ENCODE measurements at regions not wholly inside any gene's neighbourhood (a gene's known extent, or its start where the extent isn't known, plus 50 kb on each side); places are given as distances from the start of the nearest gene placed in this dataset.
"Not testable (repeated sequence)": the region's sequence is repeated elsewhere in the genome, so short reads cannot be mapped to it uniquely, and the experiment has no call there.

- DNase-seq (ENCODE audit: extremely low read depth, low read depth): no peak
Observed at GRCh38 chr7:16267953-16268820, 153.2 kb downstream of the CRPPA start.

GRCh38 chr7:16266877-16267276, 154.5 kb downstream of the CRPPA start:
- DNase-seq (ENCODE audit: extremely low read depth, low read depth): no peak

- not testable (repeated sequence) for DNase-seq (ENCODE audit: extremely low read depth, low read depth)
Observed at GRCh38 chr7:16266470-16266869, 154.9 kb downstream of the CRPPA start.

- DNase-seq (ENCODE audit: extremely low read depth, low read depth): no peak
Observed at GRCh38 chr7:16265863-16266458, 155.4 kb downstream of the CRPPA start.

- DNase-seq (ENCODE audit: extremely low read depth, low read depth): no peak
Observed at GRCh38 chr7:16264823-16265804, 156.2 kb downstream of the CRPPA start.

- no peak for DNase-seq (ENCODE audit: extremely low read depth, low read depth)
Observed at GRCh38 chr7:16264036-16264819, 157.1 kb downstream of the CRPPA start.

- not testable (repeated sequence) for DNase-seq (ENCODE audit: extremely low read depth, low read depth)
Observed at GRCh38 chr7:16263377-16263776, 158.0 kb downstream of the CRPPA start.

GRCh38 chr7:16261654-16262053, 159.7 kb downstream of the CRPPA start:
- DNase-seq (ENCODE audit: extremely low read depth, low read depth): no peak

GRCh38 chr7:16261100-16261499, 160.2 kb downstream of the CRPPA start:
- no peak for DNase-seq (ENCODE audit: extremely low read depth, low read depth)

GRCh38 chr7:16260236-16260728, 161.1 kb downstream of the CRPPA start:
- no peak for DNase-seq (ENCODE audit: extremely low read depth, low read depth)

- DNase-seq (ENCODE audit: extremely low read depth, low read depth): not testable (repeated sequence)
Observed at GRCh38 chr7:16256419-16256818, 164.9 kb downstream of the CRPPA start.

- DNase-seq (ENCODE audit: extremely low read depth, low read depth): not testable (repeated sequence)
Observed at GRCh38 chr7:16255952-16256351, 165.4 kb downstream of the CRPPA start.

- not testable (repeated sequence) for DNase-seq (ENCODE audit: extremely low read depth, low read depth)
Observed at GRCh38 chr7:16250655-16251054, 170.7 kb downstream of the CRPPA start.

GRCh38 chr7:16249204-16249603, 172.1 kb downstream of the CRPPA start:
- not testable (repeated sequence) for DNase-seq (ENCODE audit: extremely low read depth, low read depth)

GRCh38 chr7:16248556-16248955, 172.8 kb downstream of the CRPPA start:
- not testable (repeated sequence) for DNase-seq (ENCODE audit: extremely low read depth, low read depth)

- DNase-seq (ENCODE audit: extremely low read depth, low read depth): no peak
Observed at GRCh38 chr7:16244469-16244868, 176.9 kb downstream of the CRPPA start.

GRCh38 chr7:16242920-16243319, 178.4 kb downstream of the CRPPA start:
- no peak for DNase-seq (ENCODE audit: extremely low read depth, low read depth)

- no peak for DNase-seq (ENCODE audit: extremely low read depth, low read depth)
Observed at GRCh38 chr7:16241017-16241416, 180.3 kb downstream of the CRPPA start.

GRCh38 chr7:16236381-16236780, 185.0 kb downstream of the CRPPA start:
- DNase-seq (ENCODE audit: extremely low read depth, low read depth): no peak

Measured in NCI-H460 (cell line).